ENCODE measurements at regions not wholly inside any gene's neighbourhood (a gene's known extent, or its start where the extent isn't known, plus 50 kb on each side); places are given as distances from the start of the nearest gene placed in this dataset.

DNA sequence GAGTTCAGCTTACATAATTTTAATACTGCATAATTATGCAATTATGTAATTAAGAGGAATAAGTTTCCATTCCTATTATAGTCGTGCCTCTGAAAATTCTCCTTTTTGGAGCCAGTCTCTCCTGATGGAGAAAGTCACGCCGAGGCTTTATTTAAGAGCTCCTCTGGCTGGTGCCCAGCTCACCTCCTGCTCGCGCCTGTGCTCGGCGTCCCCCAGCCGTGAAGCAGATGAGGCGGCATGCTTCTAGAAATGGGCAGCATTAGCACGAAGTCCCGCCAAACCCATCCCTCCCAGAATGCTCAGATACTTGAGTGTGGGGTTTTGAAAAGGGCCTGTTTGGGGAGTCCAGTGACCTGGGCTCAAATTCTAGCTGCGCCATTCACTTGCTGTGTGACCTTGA, 153.0 kb downstream of the PHETA1 start:
- no peak for TF ChIP-seq EZH2phosphoT487 (IDR thresholded peaks at IDR 0.05; ENCODE audit: low read length)
- H3K4me3 ChIP-seq (ENCODE audit: low read length) = no peak overlapping the region
- no peak for DNase-seq
- no peaks in the 10 kb centered on the region for H4K20me1 ChIP-seq (ENCODE audit: insufficient read depth, low read length)
- no peaks in the 10 kb centered on the region for H3K36me3 ChIP-seq (replicated peaks; ENCODE audit: insufficient read depth, low read length)
- no peaks in the 10 kb centered on the region for H3K4me1 ChIP-seq (ENCODE audit: low read length)
- H2AFZ ChIP-seq (ENCODE audit: low read length) = no peak overlapping the region
- no peaks in the 10 kb centered on the region for H3K9me2 ChIP-seq (replicated peaks; ENCODE audit: insufficient read depth, low read length)
- no peaks in the 10 kb centered on the region for H3F3A ChIP-seq (ENCODE audit: insufficient read depth, low read length)
- peaks cover 38% of the 10 kb centered on the region for H3K27me3 ChIP-seq (replicated peaks; ENCODE audit: insufficient read depth, low read length)
- no peak overlapping the region for H3K4me2 ChIP-seq (ENCODE audit: low read depth, low read length)
- H3K9ac ChIP-seq (ENCODE audit: low read length) = no peak overlapping the region
- no peak overlapping the region for H3K27ac ChIP-seq (ENCODE audit: low read length)
- no peaks in the 10 kb centered on the region for H3K79me2 ChIP-seq (ENCODE audit: low read length)
- no peaks in the 10 kb centered on the region for H3K9me3 ChIP-seq (replicated peaks; ENCODE audit: insufficient read depth, low read length)

DNA sequence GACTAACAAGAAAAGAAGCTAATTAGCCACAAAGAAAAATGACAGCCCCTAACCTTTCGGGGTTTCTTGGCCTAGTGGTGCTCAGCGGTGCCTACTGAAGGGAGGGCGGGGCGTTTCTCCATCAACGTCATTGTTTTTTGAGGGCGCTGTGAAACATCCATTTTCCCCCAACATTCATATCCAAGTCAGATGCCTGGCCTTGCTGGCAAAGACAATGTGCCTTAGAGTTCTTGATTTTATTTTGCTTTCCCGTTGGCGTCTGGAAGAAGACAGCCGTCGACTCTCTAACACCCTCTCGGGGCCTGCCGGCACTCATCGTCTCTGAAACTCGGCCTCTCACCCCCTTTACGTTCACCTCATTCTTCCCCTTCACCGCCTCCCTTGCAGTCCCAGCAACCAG, 154.5 kb downstream of the PHETA1 start:
- Histone ChIP-seq H3F3A (ENCODE audit: insufficient read depth, low read length) (no peaks in the 10 kb centered on the region), H4K20me1 (ENCODE audit: insufficient read depth, low read length) (no peaks in the 10 kb centered on the region), H3K79me2 (ENCODE audit: low read length) (no peaks in the 10 kb centered on the region), H2AFZ (ENCODE audit: low read length) (no peak overlapping the region), H3K9me2 (replicated peaks; ENCODE audit: insufficient read depth, low read length) (no peaks in the 10 kb centered on the region), H3K9ac (ENCODE audit: low read length) (no peak overlapping the region), H3K36me3 (replicated peaks; ENCODE audit: insufficient read depth, low read length) (no peaks in the 10 kb centered on the region), H3K4me3 (ENCODE audit: low read length) (no peak overlapping the region), H3K4me1 (ENCODE audit: low read length) (no peaks in the 10 kb centered on the region), H3K4me2 (ENCODE audit: low read depth, low read length) (no peak overlapping the region), H3K27ac (ENCODE audit: low read length) (no peak overlapping the region), H3K27me3 (replicated peaks; ENCODE audit: insufficient read depth, low read length) (peaks cover 38% of the 10 kb centered on the region), H3K9me3 (replicated peaks; ENCODE audit: insufficient read depth, low read length) (no peaks in the 10 kb centered on the region)
- DNase-seq = no peak
- no peak for TF ChIP-seq EZH2 (optimal IDR thresholded peaks at IDR 0.05; ENCODE audit: low read depth, low read length)

GRCh38 chr12:111213561-111213960, 155.3 kb downstream of the PHETA1 start:
- TF ChIP-seq, protein P1, sequence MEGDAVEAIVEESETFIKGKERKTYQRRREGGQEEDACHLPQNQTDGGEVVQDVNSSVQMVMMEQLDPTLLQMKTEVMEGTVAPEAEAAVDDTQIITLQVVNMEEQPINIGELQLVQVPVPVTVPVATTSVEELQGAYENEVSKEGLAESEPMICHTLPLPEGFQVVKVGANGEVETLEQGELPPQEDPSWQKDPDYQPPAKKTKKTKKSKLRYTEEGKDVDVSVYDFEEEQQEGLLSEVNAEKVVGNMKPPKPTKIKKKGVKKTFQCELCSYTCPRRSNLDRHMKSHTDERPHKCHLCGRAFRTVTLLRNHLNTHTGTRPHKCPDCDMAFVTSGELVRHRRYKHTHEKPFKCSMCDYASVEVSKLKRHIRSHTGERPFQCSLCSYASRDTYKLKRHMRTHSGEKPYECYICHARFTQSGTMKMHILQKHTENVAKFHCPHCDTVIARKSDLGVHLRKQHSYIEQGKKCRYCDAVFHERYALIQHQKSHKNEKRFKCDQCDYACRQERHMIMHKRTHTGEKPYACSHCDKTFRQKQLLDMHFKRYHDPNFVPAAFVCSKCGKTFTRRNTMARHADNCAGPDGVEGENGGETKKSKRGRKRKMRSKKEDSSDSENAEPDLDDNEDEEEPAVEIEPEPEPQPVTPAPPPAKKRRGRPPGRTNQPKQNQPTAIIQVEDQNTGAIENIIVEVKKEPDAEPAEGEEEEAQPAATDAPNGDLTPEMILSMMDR (IDR thresholded peaks at IDR 0.05; ENCODE audit: low read length) = no peak
- TF ChIP-seq EZH2phosphoT487 (IDR thresholded peaks at IDR 0.05; ENCODE audit: low read length) (no peak), EZH2 (optimal IDR thresholded peaks at IDR 0.05; ENCODE audit: low read depth, low read length) (no peak)
- H4K20me1 ChIP-seq (ENCODE audit: insufficient read depth, low read length) = no peaks in the 10 kb centered on the region
- no peak overlapping the region for H3K9ac ChIP-seq (ENCODE audit: low read length)
- no peaks in the 10 kb centered on the region for H3K9me3 ChIP-seq (replicated peaks; ENCODE audit: insufficient read depth, low read length)
- H3K27me3 ChIP-seq (replicated peaks; ENCODE audit: insufficient read depth, low read length) = peaks cover 38% of the 10 kb centered on the region
- H3K9me2 ChIP-seq (replicated peaks; ENCODE audit: insufficient read depth, low read length) = no peaks in the 10 kb centered on the region
- H3K4me1 ChIP-seq (ENCODE audit: low read length) = no peaks in the 10 kb centered on the region
- H3F3A ChIP-seq (ENCODE audit: insufficient read depth, low read length) = no peaks in the 10 kb centered on the region
- no peaks in the 10 kb centered on the region for H3K79me2 ChIP-seq (ENCODE audit: low read length)
- H3K4me3 ChIP-seq (ENCODE audit: low read length) = no peak overlapping the region
- H3K36me3 ChIP-seq (replicated peaks; ENCODE audit: insufficient read depth, low read length) = no peaks in the 10 kb centered on the region
- H3K4me2 ChIP-seq (ENCODE audit: low read depth, low read length) = no peak overlapping the region
- no peak overlapping the region for H2AFZ ChIP-seq (ENCODE audit: low read length)
- no peak for DNase-seq
- no peak overlapping the region for H3K27ac ChIP-seq (ENCODE audit: low read length)

DNA sequence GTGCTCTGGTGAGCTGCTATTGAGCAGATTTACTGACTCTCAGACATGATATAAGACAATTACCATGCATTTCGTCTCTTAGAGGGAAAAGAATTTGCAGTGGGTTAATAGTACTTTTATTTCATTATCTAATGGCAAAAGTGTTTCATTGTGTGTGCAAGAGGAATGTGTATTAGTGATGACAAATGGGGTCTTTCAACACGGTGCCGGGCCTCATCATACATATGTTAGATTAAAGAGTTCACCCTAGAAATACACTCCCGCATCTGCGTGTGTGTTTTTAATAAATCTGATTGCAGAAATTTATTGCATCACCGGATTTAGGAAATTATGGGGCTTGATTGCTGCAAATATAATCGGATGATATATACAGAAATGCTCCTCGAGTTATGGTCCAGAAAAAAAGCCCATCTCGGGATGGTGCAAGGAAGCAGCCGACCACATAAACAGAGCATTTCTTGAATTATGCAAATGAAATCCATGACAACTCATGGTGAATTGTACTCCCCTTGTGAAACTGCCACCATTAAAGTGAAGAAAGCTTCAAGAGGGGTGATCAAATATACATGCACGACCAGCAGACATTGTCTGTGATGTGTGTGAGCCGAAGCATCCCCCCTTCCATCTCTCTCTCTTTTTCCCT, 156.0 kb downstream of the PHETA1 start:
- no peaks in the 10 kb centered on the region for H3F3A ChIP-seq (ENCODE audit: insufficient read depth, low read length)
- H3K4me3 ChIP-seq (ENCODE audit: low read length) = no peak overlapping the region
- H3K9me3 ChIP-seq (replicated peaks; ENCODE audit: insufficient read depth, low read length) = no peaks in the 10 kb centered on the region
- H2AFZ ChIP-seq (ENCODE audit: low read length) = no peak overlapping the region
- no peak overlapping the region for H3K4me2 ChIP-seq (ENCODE audit: low read depth, low read length)
- H4K20me1 ChIP-seq (ENCODE audit: insufficient read depth, low read length) = no peaks in the 10 kb centered on the region
- TF ChIP-seq EZH2 (optimal IDR thresholded peaks at IDR 0.05; ENCODE audit: low read depth, low read length) = no peak
- TF ChIP-seq, protein P1 (IDR thresholded peaks at IDR 0.05; ENCODE audit: low read length) = no peak
- no peak for TF ChIP-seq EZH2phosphoT487 (IDR thresholded peaks at IDR 0.05; ENCODE audit: low read length)
- peaks cover 38% of the 10 kb centered on the region for H3K27me3 ChIP-seq (replicated peaks; ENCODE audit: insufficient read depth, low read length)
- no peaks in the 10 kb centered on the region for H3K4me1 ChIP-seq (ENCODE audit: low read length)
- no peak overlapping the region for H3K27ac ChIP-seq (ENCODE audit: low read length)
- H3K79me2 ChIP-seq (ENCODE audit: low read length) = no peaks in the 10 kb centered on the region
- no peaks in the 10 kb centered on the region for H3K9me2 ChIP-seq (replicated peaks; ENCODE audit: insufficient read depth, low read length)
- H3K36me3 ChIP-seq (replicated peaks; ENCODE audit: insufficient read depth, low read length) = no peaks in the 10 kb centered on the region
- DNase-seq = no peak
- H3K9ac ChIP-seq (ENCODE audit: low read length) = no peak overlapping the region

Data from MM.1S (cell line).